ENCODE measurements at regions not wholly inside any gene's neighbourhood (a gene's known extent, or its start where the extent isn't known, plus 50 kb on each side); places are given as distances from the start of the nearest gene placed in this dataset.

GRCh38 chr11:86193297-86194095, 51.1 kb upstream of the EED start:
- ATAC-seq, result peak; percentile 100
- no peaks in the 10 kb centered on the region for H3K9me3 Mint-ChIP-seq
- peak overlapping the region; percentile 84 for H3K27ac Mint-ChIP-seq
- H3K4me1 Mint-ChIP-seq (ENCODE audit: low read depth), result peaks cover 22% of the 10 kb centered on the region
- H3K27me3 Mint-ChIP-seq, result peaks cover 5% of the 10 kb centered on the region
- POLR2A ChIA-PET, result interaction anchor here (0.6 to 3.6 kb wide), 9 partner anchors 10 to 151 kb away, joined by 3 to 13 read pairs (median 4); partner anchors contain the start of gene PICALM
- peak; percentile 84 for DNase-seq
- peak overlapping the region; percentile 63 for H3K4me3 Mint-ChIP-seq
- CTCF ChIA-PET, result interaction anchor here (0.7 to 4.4 kb wide), 61 partner anchors 10 to 242 kb away, joined by 3 to 63 read pairs (median 4); partner anchors contain the start of gene PICALM
- H3K36me3 Mint-ChIP-seq (ENCODE audit: low read depth), result no peaks in the 10 kb centered on the region
- TF ChIP-seq CTCF (IDR thresholded peaks at IDR 0.05), result peak; percentile 81
- intact Hi-C loops (cut with micrococcal nuclease), result loop anchor here (1.0 to 5.0 kb wide), 3 partner anchors 76 to 151 kb away; partner anchors contain the start of gene PICALM

- ChIA-PET POLR2A (interaction anchor here (1.0 to 3.6 kb wide), 5 partner anchors 9 to 150 kb away, joined by 3 to 13 read pairs (median 5); partner anchors contain the start of gene PICALM), CTCF (interaction anchor here (0.7 to 4.4 kb wide), 36 partner anchors 9 to 241 kb away, joined by 3 to 63 read pairs (median 6); partner anchors contain the start of gene PICALM)
- intact Hi-C loops (cut with micrococcal nuclease), result loop anchor here (1.0 to 5.0 kb wide), 3 partner anchors 75 to 150 kb away; partner anchors contain the start of gene PICALM
- TF ChIP-seq CTCF (IDR thresholded peaks at IDR 0.05), result no peak
- no peaks in the 10 kb centered on the region for H3K36me3 Mint-ChIP-seq (ENCODE audit: low read depth)
- peaks cover 5% of the 10 kb centered on the region for H3K27me3 Mint-ChIP-seq
- H3K27ac Mint-ChIP-seq, result peak overlapping the region; percentile 84
- DNase-seq (no peak), ATAC-seq (no peak)
- peaks cover 22% of the 10 kb centered on the region for H3K4me1 Mint-ChIP-seq (ENCODE audit: low read depth)
- no peaks in the 10 kb centered on the region for H3K9me3 Mint-ChIP-seq
- peak overlapping the region; percentile 63 for H3K4me3 Mint-ChIP-seq
Measured at GRCh38 chr11:86192519-86193257, 51.9 kb upstream of the EED start.

GRCh38 chr11:86191874-86192273, 52.7 kb upstream of the EED start:
- intact Hi-C loops (cut with micrococcal nuclease), result loop anchor here (5.0 kb wide), 2 partner anchors 75 to 125 kb away; partner anchors contain the start of gene PICALM
- CTCF ChIA-PET, result interaction anchor here (1.3 to 2.2 kb wide), 2 partner anchors 12 to 22 kb away, joined by 3 to 9 read pairs; no protein-coding TSS in a partner anchor
- no peaks in the 10 kb centered on the region for H3K36me3 Mint-ChIP-seq (ENCODE audit: low read depth)
- no peak overlapping the region for H3K4me3 Mint-ChIP-seq
- H3K4me1 Mint-ChIP-seq (ENCODE audit: low read depth), result peaks cover 22% of the 10 kb centered on the region
- no peak overlapping the region for H3K27ac Mint-ChIP-seq
- no peak for ATAC-seq
- peaks cover 5% of the 10 kb centered on the region for H3K27me3 Mint-ChIP-seq
- POLR2A ChIA-PET, result interaction anchor here (3.6 kb wide), 1 partner anchor 124 kb away, joined by 13 read pairs; the partner anchor contains the start of gene PICALM
- no peak for TF ChIP-seq CTCF (IDR thresholded peaks at IDR 0.05)
- DNase-seq, result no peak
- H3K9me3 Mint-ChIP-seq, result no peaks in the 10 kb centered on the region

GRCh38 chr11:86187027-86187426, 57.5 kb upstream of the EED start:
- ChIA-PET CTCF (interaction anchor here (0.8 to 1.1 kb wide), 2 partner anchors 11 to 119 kb away, joined by 4 to 5 read pairs; partner anchors contain the start of gene PICALM), POLR2A (interaction anchor here (0.6 to 1.2 kb wide), 2 partner anchors 15 to 17 kb away, joined by 4 to 6 read pairs; no protein-coding TSS in a partner anchor)
- DNase-seq (no peak), ATAC-seq (no peak)
- Mint-ChIP-seq H3K36me3 (ENCODE audit: low read depth) (no peaks in the 10 kb centered on the region), H3K27ac (no peak overlapping the region), H3K27me3 (peaks cover 2% of the 10 kb centered on the region), H3K9me3 (no peaks in the 10 kb centered on the region), H3K4me1 (ENCODE audit: low read depth) (peaks cover 7% of the 10 kb centered on the region), H3K4me3 (no peak overlapping the region)
- intact Hi-C loops (cut with micrococcal nuclease), result no loop called here
- TF ChIP-seq CTCF (IDR thresholded peaks at IDR 0.05), result no peak
